ENCODE measurements at regions not wholly inside any gene's neighbourhood (a gene's known extent, or its start where the extent isn't known, plus 50 kb on each side); places are given as distances from the start of the nearest gene placed in this dataset.

- H3K36me3 ChIP-seq (replicated peaks; ENCODE audit: insufficient read depth, low read length), result no peaks in the 10 kb centered on the region
- no peaks in the 10 kb centered on the region for H3K9me3 ChIP-seq (replicated peaks; ENCODE audit: insufficient read depth, low read length)
- no peak for DNase-seq
- no peak for TF ChIP-seq EZH2 (optimal IDR thresholded peaks at IDR 0.05; ENCODE audit: low read depth, low read length)
- no peak for TF ChIP-seq EZH2phosphoT487 (IDR thresholded peaks at IDR 0.05; ENCODE audit: low read length)
- TF ChIP-seq CTCF (IDR thresholded peaks at IDR 0.05; ENCODE audit: low read length), result no peak
- no peaks in the 10 kb centered on the region for H3K79me2 ChIP-seq (ENCODE audit: low read length)
- H2AFZ ChIP-seq (ENCODE audit: low read length), result no peak overlapping the region
- H3F3A ChIP-seq (ENCODE audit: insufficient read depth, low read length), result no peaks in the 10 kb centered on the region
- no peaks in the 10 kb centered on the region for H3K9me2 ChIP-seq (replicated peaks; ENCODE audit: insufficient read depth, low read length)
- H3K4me1 ChIP-seq (ENCODE audit: low read length), result no peaks in the 10 kb centered on the region
- no peak overlapping the region for H3K27ac ChIP-seq (ENCODE audit: low read length)
- no peaks in the 10 kb centered on the region for H4K20me1 ChIP-seq (ENCODE audit: insufficient read depth, low read length)
- no peak overlapping the region for H3K4me3 ChIP-seq (ENCODE audit: low read length)
- no peak overlapping the region for H3K9ac ChIP-seq (ENCODE audit: low read length)
- H3K4me2 ChIP-seq (ENCODE audit: low read depth, low read length), result no peak overlapping the region
- no peaks in the 10 kb centered on the region for H3K27me3 ChIP-seq (replicated peaks; ENCODE audit: insufficient read depth, low read length)
Observed at GRCh38 chr9:78547831-78548230, 250.9 kb downstream of the PSAT1 start.

- H2AFZ ChIP-seq (ENCODE audit: low read length), result no peak overlapping the region
- H3K27me3 ChIP-seq (replicated peaks; ENCODE audit: insufficient read depth, low read length), result no peaks in the 10 kb centered on the region
- no peaks in the 10 kb centered on the region for H3K9me3 ChIP-seq (replicated peaks; ENCODE audit: insufficient read depth, low read length)
- no peak overlapping the region for H3K9ac ChIP-seq (ENCODE audit: low read length)
- H3K4me1 ChIP-seq (ENCODE audit: low read length), result no peaks in the 10 kb centered on the region
- H3K4me3 ChIP-seq (ENCODE audit: low read length), result no peak overlapping the region
- no peaks in the 10 kb centered on the region for H4K20me1 ChIP-seq (ENCODE audit: insufficient read depth, low read length)
- no peak overlapping the region for H3K4me2 ChIP-seq (ENCODE audit: low read depth, low read length)
- H3K79me2 ChIP-seq (ENCODE audit: low read length), result no peaks in the 10 kb centered on the region
- no peak overlapping the region for H3K27ac ChIP-seq (ENCODE audit: low read length)
- TF ChIP-seq EZH2 (optimal IDR thresholded peaks at IDR 0.05; ENCODE audit: low read depth, low read length), result no peak
- no peak for TF ChIP-seq CTCF (IDR thresholded peaks at IDR 0.05; ENCODE audit: low read length)
- no peak for TF ChIP-seq EZH2phosphoT487 (IDR thresholded peaks at IDR 0.05; ENCODE audit: low read length)
- no peaks in the 10 kb centered on the region for H3K36me3 ChIP-seq (replicated peaks; ENCODE audit: insufficient read depth, low read length)
- DNase-seq, result no peak
- no peaks in the 10 kb centered on the region for H3K9me2 ChIP-seq (replicated peaks; ENCODE audit: insufficient read depth, low read length)
- no peaks in the 10 kb centered on the region for H3F3A ChIP-seq (ENCODE audit: insufficient read depth, low read length)
Observed at GRCh38 chr9:78548670-78549069, 251.7 kb downstream of the PSAT1 start.

GRCh38 chr9:78549711-78550110, 252.8 kb downstream of the PSAT1 start:
- Histone ChIP-seq H3K9ac (ENCODE audit: low read length) (no peak overlapping the region), H3F3A (ENCODE audit: insufficient read depth, low read length) (no peaks in the 10 kb centered on the region), H4K20me1 (ENCODE audit: insufficient read depth, low read length) (no peaks in the 10 kb centered on the region), H3K79me2 (ENCODE audit: low read length) (no peaks in the 10 kb centered on the region), H3K27ac (ENCODE audit: low read length) (no peak overlapping the region), H2AFZ (ENCODE audit: low read length) (no peak overlapping the region), H3K9me3 (replicated peaks; ENCODE audit: insufficient read depth, low read length) (no peaks in the 10 kb centered on the region), H3K4me3 (ENCODE audit: low read length) (no peak overlapping the region), H3K27me3 (replicated peaks; ENCODE audit: insufficient read depth, low read length) (no peaks in the 10 kb centered on the region), H3K4me1 (ENCODE audit: low read length) (no peaks in the 10 kb centered on the region), H3K4me2 (ENCODE audit: low read depth, low read length) (no peak overlapping the region), H3K36me3 (replicated peaks; ENCODE audit: insufficient read depth, low read length) (no peaks in the 10 kb centered on the region), H3K9me2 (replicated peaks; ENCODE audit: insufficient read depth, low read length) (no peaks in the 10 kb centered on the region)
- no peak for DNase-seq
- TF ChIP-seq EZH2 (optimal IDR thresholded peaks at IDR 0.05; ENCODE audit: low read depth, low read length), result no peak
- no peak for TF ChIP-seq EZH2phosphoT487 (IDR thresholded peaks at IDR 0.05; ENCODE audit: low read length)
- TF ChIP-seq CTCF (IDR thresholded peaks at IDR 0.05; ENCODE audit: low read length), result no peak
